Astrocyte (in vitro differentiated cells and primary cell): ENCODE measurements at regions not wholly inside any gene's neighbourhood (a gene's known extent, or its start where the extent isn't known, plus 50 kb on each side); places are given as distances from the start of the nearest gene placed in this dataset.

Experiments used
- DNase-seq: peaks from one replicate; pipeline ENCODE4 v3.0.0-alpha.2; 2010; ENCODE audit warnings: low read depth
- FAIRE-seq: peaks from 2 replicates; lab custom pipeline; 2011; peaks lifted over from hg19 to GRCh38; lab: Jason Lieb, UNC
- H2AFZ ChIP-seq: 2 replicates; pipeline ENCODE4 v1.6.0; 2012; ENCODE audit warnings: low read depth, low read length, inconsistent platforms
- H3K27ac ChIP-seq: 2 replicates; pipeline ENCODE4 v1.5.1; 2011; ENCODE audit warnings: low read depth, low read length, inconsistent platforms
- H3K27me3 ChIP-seq: 2 replicates; pipeline ENCODE4 v1.6.0; 2011; ENCODE audit warnings: low read length, inconsistent platforms; ENCODE audit not compliant: insufficient read depth
- H3K36me3 ChIP-seq: 2 replicates; pipeline ENCODE4 v1.5.1; 2011; ENCODE audit warnings: low read length, inconsistent platforms; ENCODE audit not compliant: insufficient read depth
- H3K4me1 ChIP-seq: 2 replicates; pipeline ENCODE4 v1.5.1; 2011; ENCODE audit warnings: low read length, inconsistent platforms; ENCODE audit not compliant: insufficient read depth
- H3K4me2 ChIP-seq: 2 replicates; pipeline ENCODE4 v1.6.0; 2012; ENCODE audit warnings: low read length, inconsistent platforms
- H3K4me3 ChIP-seq: 2 replicates; pipeline ENCODE4 v1.5.1; 2011; ENCODE audit warnings: low read depth, mild to moderate bottlenecking, low read length, inconsistent platforms; ENCODE audit not compliant: insufficient read depth
- H3K79me2 ChIP-seq: 2 replicates; pipeline ENCODE4 v1.6.0; 2012; ENCODE audit warnings: mild to moderate bottlenecking, low read length, inconsistent platforms; ENCODE audit not compliant: insufficient read depth
- H3K9ac ChIP-seq: 2 replicates; pipeline ENCODE4 v1.6.0; 2012; ENCODE audit warnings: mild to moderate bottlenecking, low read length, inconsistent platforms
- H3K9me3 ChIP-seq: 2 replicates; pipeline ENCODE4 v1.5.1; 2012; ENCODE audit warnings: low read depth, mild to moderate bottlenecking, low read length, inconsistent platforms; ENCODE audit not compliant: insufficient read depth
- H4K20me1 ChIP-seq: 2 replicates; pipeline ENCODE4 v1.6.0; 2012; ENCODE audit warnings: low read length, inconsistent platforms; ENCODE audit not compliant: insufficient read depth
- H3K27ac Mint-ChIP-seq: one replicate; pipeline ENCODE4 v1.8.0; 2021; ENCODE audit warnings: mild to moderate bottlenecking, mixed read lengths; ENCODE audit not compliant: unreplicated experiment
- H3K27me3 Mint-ChIP-seq: one replicate; pipeline ENCODE4 v1.8.0; 2021; ENCODE audit warnings: low read depth, mixed read lengths; ENCODE audit not compliant: unreplicated experiment
- H3K36me3 Mint-ChIP-seq: one replicate; pipeline ENCODE4 v1.8.0; 2021; ENCODE audit warnings: low read depth, mixed read lengths; ENCODE audit not compliant: unreplicated experiment
- H3K4me1 Mint-ChIP-seq: one replicate; pipeline ENCODE4 v1.8.0; 2021; ENCODE audit warnings: low read depth, mixed read lengths; ENCODE audit not compliant: unreplicated experiment
- H3K4me3 Mint-ChIP-seq: one replicate; pipeline ENCODE4 v1.8.0; 2021; ENCODE audit warnings: mild to moderate bottlenecking, moderate library complexity, mixed read lengths; ENCODE audit not compliant: unreplicated experiment
- H3K9me3 Mint-ChIP-seq: one replicate; pipeline ENCODE4 v1.8.0; 2021; ENCODE audit warnings: mild to moderate bottlenecking, mixed read lengths; ENCODE audit not compliant: unreplicated experiment
- EZH2 ChIP-seq: IDR thresholded peaks from 2 replicates; pipeline ENCODE4 v1.6.1; 2012; ENCODE audit warnings: mild to moderate bottlenecking, low read length, inconsistent platforms; ENCODE audit not compliant: insufficient read depth
- TF ChIP-seq, protein P1 (sequence below): IDR thresholded peaks from 2 replicates; pipeline ENCODE4 v1.5.1; 2011; ENCODE audit warnings: low read depth, mild to moderate bottlenecking, inconsistent platforms, low read length, moderate library complexity; ENCODE audit not compliant: insufficient read depth

DNA sequence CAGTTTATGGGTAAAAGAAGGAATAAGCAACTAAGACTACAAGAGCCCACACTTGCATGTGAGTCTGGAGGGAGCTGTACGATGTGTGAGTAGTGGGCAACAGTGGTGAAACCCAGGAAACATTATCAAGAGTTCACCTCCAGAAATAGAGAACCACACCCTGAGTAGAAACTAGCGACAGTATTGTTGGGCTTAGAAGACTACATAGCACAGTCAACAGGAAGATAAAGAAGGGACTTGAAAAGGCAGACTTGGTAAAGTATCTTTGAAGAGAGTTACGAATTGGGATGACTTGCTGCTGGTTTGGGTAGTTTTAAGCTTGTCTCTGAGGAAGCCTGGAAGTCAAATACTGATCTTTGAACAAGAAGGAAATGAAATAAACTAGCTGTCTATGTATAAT, 223.2 kb upstream of the GNAI1 start:
- TF ChIP-seq EZH2: no peak
- TF ChIP-seq, protein P1, sequence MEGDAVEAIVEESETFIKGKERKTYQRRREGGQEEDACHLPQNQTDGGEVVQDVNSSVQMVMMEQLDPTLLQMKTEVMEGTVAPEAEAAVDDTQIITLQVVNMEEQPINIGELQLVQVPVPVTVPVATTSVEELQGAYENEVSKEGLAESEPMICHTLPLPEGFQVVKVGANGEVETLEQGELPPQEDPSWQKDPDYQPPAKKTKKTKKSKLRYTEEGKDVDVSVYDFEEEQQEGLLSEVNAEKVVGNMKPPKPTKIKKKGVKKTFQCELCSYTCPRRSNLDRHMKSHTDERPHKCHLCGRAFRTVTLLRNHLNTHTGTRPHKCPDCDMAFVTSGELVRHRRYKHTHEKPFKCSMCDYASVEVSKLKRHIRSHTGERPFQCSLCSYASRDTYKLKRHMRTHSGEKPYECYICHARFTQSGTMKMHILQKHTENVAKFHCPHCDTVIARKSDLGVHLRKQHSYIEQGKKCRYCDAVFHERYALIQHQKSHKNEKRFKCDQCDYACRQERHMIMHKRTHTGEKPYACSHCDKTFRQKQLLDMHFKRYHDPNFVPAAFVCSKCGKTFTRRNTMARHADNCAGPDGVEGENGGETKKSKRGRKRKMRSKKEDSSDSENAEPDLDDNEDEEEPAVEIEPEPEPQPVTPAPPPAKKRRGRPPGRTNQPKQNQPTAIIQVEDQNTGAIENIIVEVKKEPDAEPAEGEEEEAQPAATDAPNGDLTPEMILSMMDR: no peak
- H3K9me3 ChIP-seq: peaks cover 4% of the 10 kb centered on the region
- H3K4me3 Mint-ChIP-seq: no peak overlapping the region
- no peaks in the 10 kb centered on the region for H3K27me3 Mint-ChIP-seq
- no peak for DNase-seq
- H3K27me3 ChIP-seq: no peaks in the 10 kb centered on the region
- no peak overlapping the region for H2AFZ ChIP-seq
- no peak overlapping the region for H3K27ac Mint-ChIP-seq
- H3K4me1 ChIP-seq: no peaks in the 10 kb centered on the region
- H4K20me1 ChIP-seq: no peaks in the 10 kb centered on the region
- no peak overlapping the region for H3K27ac ChIP-seq
- no peaks in the 10 kb centered on the region for H3K36me3 ChIP-seq
- no peaks in the 10 kb centered on the region for H3K4me1 Mint-ChIP-seq
- H3K4me2 ChIP-seq: no peak overlapping the region
- peaks cover 2% of the 10 kb centered on the region for H3K9me3 Mint-ChIP-seq
- no peak for FAIRE-seq
- H3K36me3 Mint-ChIP-seq: no peaks in the 10 kb centered on the region
- H3K79me2 ChIP-seq: no peaks in the 10 kb centered on the region
- H3K9ac ChIP-seq: no peak overlapping the region
- H3K4me3 ChIP-seq: no peak overlapping the region

DNA sequence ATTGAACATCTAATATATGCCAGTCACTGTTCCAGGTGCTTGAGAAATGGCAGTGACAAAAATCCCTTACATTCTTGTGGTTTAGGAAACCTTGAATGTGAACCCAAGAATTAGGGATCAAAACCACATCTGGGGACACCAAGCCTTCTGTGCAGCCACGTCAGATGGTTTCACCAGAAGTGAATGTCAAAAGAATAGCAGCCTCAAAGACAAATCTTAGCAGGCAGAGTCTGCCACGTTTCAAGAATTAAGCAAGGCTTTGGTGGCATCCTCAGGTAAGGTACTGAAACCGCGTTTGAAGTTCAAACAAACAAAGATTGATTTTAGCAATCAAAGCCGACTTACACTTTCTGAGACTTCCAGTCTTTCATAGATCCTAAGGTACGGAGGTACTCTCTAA, 225.5 kb upstream of the GNAI1 start:
- Mint-ChIP-seq H3K9me3 (no peaks in the 10 kb centered on the region), H3K27ac (no peak overlapping the region), H3K4me1 (no peaks in the 10 kb centered on the region), H3K36me3 (no peaks in the 10 kb centered on the region), H3K27me3 (no peaks in the 10 kb centered on the region), H3K4me3 (no peak overlapping the region)
- TF ChIP-seq EZH2: no peak
- TF ChIP-seq, protein P1: no peak
- Histone ChIP-seq H3K4me2 (no peak overlapping the region), H3K4me3 (no peak overlapping the region), H3K27ac (no peak overlapping the region), H3K79me2 (no peaks in the 10 kb centered on the region), H3K9ac (no peak overlapping the region), H3K27me3 (no peaks in the 10 kb centered on the region), H3K9me3 (no peaks in the 10 kb centered on the region), H4K20me1 (no peaks in the 10 kb centered on the region), H3K36me3 (no peaks in the 10 kb centered on the region), H3K4me1 (no peaks in the 10 kb centered on the region), H2AFZ (no peak overlapping the region)
- FAIRE-seq (no peak), DNase-seq (no peak)

DNA sequence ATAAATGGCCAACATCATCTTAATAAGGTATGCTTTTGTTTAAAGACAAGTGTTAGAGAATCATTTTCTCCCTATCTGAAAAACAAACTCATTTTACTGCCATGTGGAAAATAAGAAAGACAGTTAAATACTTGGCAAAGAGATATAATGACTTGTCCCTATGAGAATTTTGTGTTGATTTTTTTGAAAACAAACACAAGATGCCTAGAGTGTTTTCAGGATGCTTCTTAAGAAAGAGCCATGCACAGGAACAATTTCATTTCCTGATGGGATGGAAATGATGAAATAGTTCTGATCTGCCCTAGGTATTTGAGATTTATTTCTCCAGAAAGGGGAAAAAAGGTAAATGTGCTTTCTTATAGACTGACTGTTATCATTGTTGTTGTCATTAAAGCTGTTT, 237.5 kb upstream of the GNAI1 start:
- H3K4me2 ChIP-seq: no peak overlapping the region
- Mint-ChIP-seq H3K4me3 (no peak overlapping the region), H3K4me1 (no peaks in the 10 kb centered on the region), H3K9me3 (no peaks in the 10 kb centered on the region), H3K27ac (no peak overlapping the region), H3K36me3 (no peaks in the 10 kb centered on the region), H3K27me3 (no peaks in the 10 kb centered on the region)
- no peak overlapping the region for H3K4me3 ChIP-seq
- DNase-seq (no peak), FAIRE-seq (no peak)
- no peaks in the 10 kb centered on the region for H4K20me1 ChIP-seq
- no peaks in the 10 kb centered on the region for H3K27me3 ChIP-seq
- no peak overlapping the region for H2AFZ ChIP-seq
- H3K27ac ChIP-seq: no peak overlapping the region
- no peaks in the 10 kb centered on the region for H3K36me3 ChIP-seq
- no peaks in the 10 kb centered on the region for H3K4me1 ChIP-seq
- TF ChIP-seq, protein P1: no peak
- no peak for TF ChIP-seq EZH2
- H3K9me3 ChIP-seq: no peaks in the 10 kb centered on the region
- H3K79me2 ChIP-seq: no peaks in the 10 kb centered on the region
- no peak overlapping the region for H3K9ac ChIP-seq
